ENCODE measurements at regions not wholly inside any gene's neighbourhood (a gene's known extent, or its start where the extent isn't known, plus 50 kb on each side); places are given as distances from the start of the nearest gene placed in this dataset.

GRCh38 chr17:72022328-72023275 is 98.2 kb upstream of the SOX9 start:
- DNase-seq = no peak

GRCh38 chr17:72024457-72024856 is 96.4 kb upstream of the SOX9 start:
- DNase-seq = no peak

GRCh38 chr17:72025113-72025512 is 95.7 kb upstream of the SOX9 start:
- no peak for DNase-seq

GRCh38 chr17:72030067-72030899 is 90.5 kb upstream of the SOX9 start:
- DNase-seq = no peak

- no peak for DNase-seq
Measured at GRCh38 chr17:72031219-72031884, 89.5 kb upstream of the SOX9 start.

- DNase-seq = no peak
Measured at GRCh38 chr17:72033334-72033733, 87.5 kb upstream of the SOX9 start.

- DNase-seq = no peak
Measured at GRCh38 chr17:72034000-72034399, 86.8 kb upstream of the SOX9 start.

GRCh38 chr17:72038427-72038826 is 82.4 kb upstream of the SOX9 start:
- DNase-seq = no peak

- no peak for DNase-seq
Measured at GRCh38 chr17:72039490-72039889, 81.3 kb upstream of the SOX9 start.

GRCh38 chr17:72046178-72046577 is 74.6 kb upstream of the SOX9 start:
- DNase-seq = no peak

- no peak for DNase-seq
Measured at GRCh38 chr17:72046643-72047612, 73.9 kb upstream of the SOX9 start.

GRCh38 chr17:72049914-72050313 is 70.9 kb upstream of the SOX9 start:
- DNase-seq = no peak

GRCh38 chr17:72053036-72053435 is 67.8 kb upstream of the SOX9 start:
- no peak for DNase-seq

GRCh38 chr17:72053449-72053848 is 67.4 kb upstream of the SOX9 start:
- DNase-seq = no peak

- DNase-seq = no peak
Measured at GRCh38 chr17:72056155-72056554, 64.7 kb upstream of the SOX9 start.

GRCh38 chr17:72056727-72057290 is 64.0 kb upstream of the SOX9 start:
- DNase-seq = no peak

GRCh38 chr17:72060084-72060483 is 60.7 kb upstream of the SOX9 start:
- no peak for DNase-seq

- DNase-seq = no peak
Measured at GRCh38 chr17:72063262-72063661, 57.6 kb upstream of the SOX9 start.

- DNase-seq = no peak
Measured at GRCh38 chr17:72063756-72064450, 56.9 kb upstream of the SOX9 start.

- DNase-seq = no peak
Measured at GRCh38 chr17:72064606-72065193, 56.1 kb upstream of the SOX9 start.

GRCh38 chr17:72065556-72065955 is 55.3 kb upstream of the SOX9 start:
- no peak for DNase-seq
